Epithelial cell of proximal tubule (primary cell): ENCODE measurements at regions not wholly inside any gene's neighbourhood (a gene's known extent, or its start where the extent isn't known, plus 50 kb on each side); places are given as distances from the start of the nearest gene placed in this dataset.

Source experiments
- DNase-seq: peaks from one replicate; pipeline ENCODE4 v3.0.0-alpha.2; 2011; ENCODE audit warnings: low read depth
- H3K4me3 ChIP-seq: 2 replicates; pipeline ENCODE4 v1.5.1; 2011; ENCODE audit warnings: low read depth, mild to moderate bottlenecking, low read length
- TF ChIP-seq, protein P1 (sequence below): conservative IDR thresholded peaks from 2 replicates; pipeline ENCODE4 v1.5.1; 2012; ENCODE audit warnings: low read depth, mild to moderate bottlenecking, low read length

DNA sequence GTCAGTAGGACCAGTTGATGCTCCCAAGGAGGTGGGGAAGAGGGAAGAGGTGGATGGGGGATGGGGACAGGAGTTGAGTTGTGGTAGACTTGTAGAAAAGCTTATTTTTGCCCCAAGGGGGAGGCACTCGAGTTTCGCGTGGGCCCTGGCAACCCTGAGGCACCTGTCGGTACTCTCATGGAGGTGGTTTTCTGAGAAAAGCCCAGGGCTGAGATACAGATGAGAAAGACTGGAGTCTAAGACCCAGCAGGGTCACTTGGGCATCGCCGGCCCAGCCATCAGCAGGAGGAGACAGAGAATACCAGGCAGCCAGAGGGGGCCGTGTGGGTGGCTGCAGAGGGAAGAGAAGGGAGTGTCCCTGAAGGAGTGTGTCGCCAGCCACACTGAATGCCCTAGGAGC, 57.7 kb upstream of the HPCAL1 start:
- no peak for DNase-seq
- TF ChIP-seq, protein P1, sequence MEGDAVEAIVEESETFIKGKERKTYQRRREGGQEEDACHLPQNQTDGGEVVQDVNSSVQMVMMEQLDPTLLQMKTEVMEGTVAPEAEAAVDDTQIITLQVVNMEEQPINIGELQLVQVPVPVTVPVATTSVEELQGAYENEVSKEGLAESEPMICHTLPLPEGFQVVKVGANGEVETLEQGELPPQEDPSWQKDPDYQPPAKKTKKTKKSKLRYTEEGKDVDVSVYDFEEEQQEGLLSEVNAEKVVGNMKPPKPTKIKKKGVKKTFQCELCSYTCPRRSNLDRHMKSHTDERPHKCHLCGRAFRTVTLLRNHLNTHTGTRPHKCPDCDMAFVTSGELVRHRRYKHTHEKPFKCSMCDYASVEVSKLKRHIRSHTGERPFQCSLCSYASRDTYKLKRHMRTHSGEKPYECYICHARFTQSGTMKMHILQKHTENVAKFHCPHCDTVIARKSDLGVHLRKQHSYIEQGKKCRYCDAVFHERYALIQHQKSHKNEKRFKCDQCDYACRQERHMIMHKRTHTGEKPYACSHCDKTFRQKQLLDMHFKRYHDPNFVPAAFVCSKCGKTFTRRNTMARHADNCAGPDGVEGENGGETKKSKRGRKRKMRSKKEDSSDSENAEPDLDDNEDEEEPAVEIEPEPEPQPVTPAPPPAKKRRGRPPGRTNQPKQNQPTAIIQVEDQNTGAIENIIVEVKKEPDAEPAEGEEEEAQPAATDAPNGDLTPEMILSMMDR = no peak
- no peak overlapping the region for H3K4me3 ChIP-seq

DNA sequence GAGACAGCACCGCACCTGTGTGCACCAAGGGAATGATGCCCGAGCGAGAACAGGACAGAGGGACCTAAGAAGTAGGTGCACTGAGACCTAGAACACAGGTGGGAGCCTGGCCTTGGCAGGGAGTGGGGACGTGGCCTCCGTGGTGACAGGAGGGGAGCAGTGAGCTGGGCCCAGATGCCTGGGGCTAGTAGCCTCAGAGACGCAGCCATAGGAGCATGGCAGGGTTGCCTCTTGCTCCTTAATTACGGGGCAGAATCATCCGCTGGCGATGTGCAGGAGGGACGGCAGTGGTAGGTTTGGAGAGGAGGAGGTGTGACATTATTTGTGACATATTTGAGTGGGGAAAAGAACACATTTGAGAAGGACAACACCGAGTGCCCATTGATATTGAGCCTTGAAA, 57.0 kb upstream of the HPCAL1 start:
- TF ChIP-seq, protein P1 = no peak

GRCh38 chr2:10246370-10246769, 56.3 kb upstream of the HPCAL1 start:
- DNase-seq = no peak
- TF ChIP-seq, protein P1 = no peak
- H3K4me3 ChIP-seq = no peak overlapping the region

More for the DNA sequence above, 57.0 kb upstream of the HPCAL1 start:
- no peak for DNase-seq
- H3K4me3 ChIP-seq = no peak overlapping the region

GRCh38 chr2:10246831-10247230, 55.9 kb upstream of the HPCAL1 start:
- TF ChIP-seq, protein P1 = no peak
- no peak for DNase-seq
- H3K4me3 ChIP-seq = no peak overlapping the region

GRCh38 chr2:10249798-10250197, 52.9 kb upstream of the HPCAL1 start:
- DNase-seq = no peak
- TF ChIP-seq, protein P1 = no peak
- H3K4me3 ChIP-seq = no peak overlapping the region

DNA sequence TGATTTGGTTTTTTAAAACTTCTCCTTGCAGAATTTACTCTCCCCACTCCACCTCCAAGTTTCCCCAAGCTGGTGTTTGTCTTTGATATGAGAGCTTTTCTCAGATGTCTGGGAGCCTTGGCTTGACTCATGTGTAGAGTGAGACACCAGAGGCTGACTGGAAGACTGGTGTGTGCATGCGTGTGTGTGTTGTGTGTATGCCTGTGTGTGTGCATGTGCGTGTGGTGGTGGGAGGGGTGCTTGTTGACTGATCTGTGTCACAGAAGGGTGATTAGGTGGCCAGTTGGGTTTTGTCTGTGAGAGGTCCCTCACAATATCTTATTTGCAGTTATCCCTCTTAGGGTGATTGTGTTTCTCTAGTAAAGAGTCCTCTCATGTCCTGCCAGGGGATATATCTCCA, 50.5 kb upstream of the HPCAL1 start:
- no peak overlapping the region for H3K4me3 ChIP-seq
- TF ChIP-seq, protein P1 = no peak
- DNase-seq = no peak

DNA sequence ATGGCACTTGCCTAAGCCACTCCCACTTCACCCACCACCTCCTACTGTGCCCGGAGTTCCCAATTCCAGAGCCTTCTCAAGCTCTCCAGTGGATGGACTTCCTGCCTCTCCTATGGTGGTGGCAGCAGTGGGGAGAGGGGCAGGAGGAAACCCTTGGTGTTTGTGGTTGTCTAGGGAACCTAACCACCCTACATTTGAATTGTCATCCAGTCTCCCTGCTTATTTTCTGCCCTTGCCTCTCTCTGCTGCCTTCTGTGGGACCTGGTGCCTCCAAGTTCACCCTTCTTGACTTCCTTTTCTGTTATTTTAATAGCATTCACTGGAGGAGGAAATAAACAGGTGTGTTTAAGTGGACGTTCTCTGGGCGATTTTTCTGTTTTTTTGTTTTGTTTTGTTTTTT, 50.0 kb upstream of the HPCAL1 start:
- no peak for DNase-seq
- H3K4me3 ChIP-seq = no peak overlapping the region
- TF ChIP-seq, protein P1 = no peak
